ENCODE measurements at regions not wholly inside any gene's neighbourhood (a gene's known extent, or its start where the extent isn't known, plus 50 kb on each side); places are given as distances from the start of the nearest gene placed in this dataset.

- no peak for TF ChIP-seq ZBTB33 (IDR thresholded peaks at IDR 0.05)
- TF ChIP-seq JUND (IDR thresholded peaks at IDR 0.05) = no peak
- no peak for TF ChIP-seq EGR1 (IDR thresholded peaks at IDR 0.05; ENCODE audit: low read depth in 2 of 2)
- no peak for TF ChIP-seq FOXA1 (IDR thresholded peaks at IDR 0.05)
Measured at GRCh38 chr14:104319491-104320241, 181.3 kb downstream of the KIF26A start (continued).

DNA sequence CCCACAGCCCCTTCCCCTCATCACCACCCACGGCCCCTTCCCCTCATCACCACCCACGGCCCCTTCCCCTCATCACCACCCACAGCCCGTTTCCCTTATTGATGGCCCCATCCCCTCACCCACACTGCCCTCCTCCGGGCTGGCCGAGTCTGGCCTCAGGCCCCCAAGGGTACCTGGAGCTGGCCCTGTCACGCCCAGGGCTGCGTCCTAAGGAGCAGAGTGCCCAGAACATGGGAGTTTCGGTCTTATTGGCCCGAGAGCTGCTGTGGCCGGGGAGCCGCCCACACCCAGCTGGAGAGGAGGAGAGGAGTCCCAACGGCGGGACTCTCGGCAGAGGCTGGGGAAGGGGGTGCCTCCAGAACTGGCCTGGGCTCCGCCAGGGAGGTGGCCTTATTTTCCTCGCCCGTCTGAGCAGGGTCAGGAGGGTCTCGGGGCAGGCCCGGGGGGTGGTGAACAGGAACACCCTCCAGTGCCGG lies 182.3 kb downstream of the KIF26A start:
- Histone ChIP-seq H3K36me3 (ENCODE audit: control insufficient read depth in 4 of 4, insufficient read depth in 3 of 4, low read depth in 1 of 4, low read length in 3 of 4) (no peaks in the 10 kb centered on the region), H3K4me1 (ENCODE audit: control insufficient read depth in 4 of 4, insufficient read depth in 4 of 4, low read length in 3 of 4) (peaks cover 0 to 5% (median 0%) of the 10 kb centered on the region in 4 donors), H3K9me3 (ENCODE audit: control insufficient read depth in 4 of 4, low read length in 3 of 4) (no peaks in the 10 kb centered on the region), H3K27me3 (ENCODE audit: control insufficient read depth in 4 of 4, insufficient read depth in 4 of 4, low read length in 3 of 4) (no peaks in the 10 kb centered on the region), H3K9ac (ENCODE audit: low read depth in 1 of 2, low read length in 2 of 2) (no peak overlapping the region), H3K4me3 (ENCODE audit: low read depth in 1 of 3, low read length in 3 of 3) (no peak overlapping the region), H3K27ac (ENCODE audit: low read depth in 1 of 2, low read length in 2 of 2) (no peak overlapping the region)
- no peak for TF ChIP-seq TAF1 (conservative IDR thresholded peaks at IDR 0.05)
- no peak for TF ChIP-seq HNF4G (IDR thresholded peaks at IDR 0.05)
- no peak for TF ChIP-seq RAD21 (IDR thresholded peaks at IDR 0.05)
- TF ChIP-seq FOXA1 (IDR thresholded peaks at IDR 0.05) = no peak
- TF ChIP-seq FOXA2 (IDR thresholded peaks at IDR 0.05) = no peak
- no peak for TF ChIP-seq NR2F2 (IDR thresholded peaks at IDR 0.05)
- no peak for TF ChIP-seq ZBTB33 (IDR thresholded peaks at IDR 0.05)
- no peak for TF ChIP-seq CTCF (IDR thresholded peaks at IDR 0.05; ENCODE audit: low read depth, low read length, missing input control)
- no peak for TF ChIP-seq YY1 (IDR thresholded peaks at IDR 0.05)
- TF ChIP-seq SP1 (IDR thresholded peaks at IDR 0.05) = no peak
- no peak for TF ChIP-seq EGR1 (IDR thresholded peaks at IDR 0.05; ENCODE audit: low read depth in 2 of 2)
- TF ChIP-seq, protein P1, sequence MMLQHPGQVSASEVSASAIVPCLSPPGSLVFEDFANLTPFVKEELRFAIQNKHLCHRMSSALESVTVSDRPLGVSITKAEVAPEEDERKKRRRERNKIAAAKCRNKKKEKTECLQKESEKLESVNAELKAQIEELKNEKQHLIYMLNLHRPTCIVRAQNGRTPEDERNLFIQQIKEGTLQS (IDR thresholded peaks at IDR 0.05) = no peak
- TF ChIP-seq HNF4A (conservative IDR thresholded peaks at IDR 0.05) = no peak
- no peak for TF ChIP-seq REST (IDR thresholded peaks at IDR 0.05)
- no peak for TF ChIP-seq MAX (IDR thresholded peaks at IDR 0.05)
- WGBS = 46% methylated on average over 20 of the region's 20 CpGs
- DNase-seq (ENCODE audit: low spot score) = no peak
